Renal cortex interstitium (tissue), 11 donors: ENCODE measurements at regions not wholly inside any gene's neighbourhood (a gene's known extent, or its start where the extent isn't known, plus 50 kb on each side); places are given as distances from the start of the nearest gene placed in this dataset.

ENCODE experiments used
- DNase-seq, 11 donors: peaks; one replicate each; pipeline ENCODE4 v3.0.0-alpha.2; 2013; ENCODE audit warnings: low read depth in 9 of 11, low spot score in 4 of 11; ENCODE audit errors: extremely low read depth in 1 of 11

GRCh38 chr14:22463763-22464173, 125.3 kb downstream of the DAD1 start:
- DNase-seq, result no peak

DNA sequence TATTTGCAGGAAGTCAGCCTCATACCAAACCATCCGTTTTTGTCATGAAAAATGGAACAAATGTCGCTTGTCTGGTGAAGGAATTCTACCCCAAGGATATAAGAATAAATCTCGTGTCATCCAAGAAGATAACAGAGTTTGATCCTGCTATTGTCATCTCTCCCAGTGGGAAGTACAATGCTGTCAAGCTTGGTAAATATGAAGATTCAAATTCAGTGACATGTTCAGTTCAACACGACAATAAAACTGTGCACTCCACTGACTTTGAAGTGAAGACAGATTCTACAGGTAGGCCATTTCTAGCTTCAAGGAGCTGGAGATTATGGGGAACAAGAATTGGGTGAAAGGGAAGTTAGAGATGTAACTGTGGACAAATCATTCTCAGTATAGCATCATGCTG, 126.1 kb downstream of the DAD1 start:
- DNase-seq, result no peak

- DNase-seq, result no peak
Observed at GRCh38 chr14:22460461-22461195, 128.4 kb downstream of the DAD1 start.

- no peak for DNase-seq
Observed at GRCh38 chr14:22458737-22459136, 130.3 kb downstream of the DAD1 start.

- DNase-seq, result no peak
Observed at GRCh38 chr14:22456998-22457594, 131.9 kb downstream of the DAD1 start.

DNA sequence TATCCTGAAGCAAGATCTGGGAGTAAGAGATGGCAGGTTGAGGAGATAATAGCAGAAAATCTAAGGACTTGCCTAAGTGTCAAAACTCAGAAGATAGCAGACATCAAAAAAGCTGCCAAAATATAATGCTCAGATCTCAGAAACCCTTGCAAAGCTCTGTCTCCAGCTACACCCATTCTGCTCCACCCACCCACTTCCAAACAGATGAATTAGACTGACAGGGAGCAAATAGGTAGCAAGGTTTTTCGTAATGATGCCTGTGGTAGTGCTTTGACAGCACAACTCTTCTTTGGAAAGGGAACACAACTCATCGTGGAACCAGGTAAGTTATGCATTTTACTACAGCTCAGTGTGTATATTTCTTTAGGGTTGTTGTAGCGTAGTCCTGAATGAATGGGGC, 132.6 kb downstream of the DAD1 start:
- no peak for DNase-seq

DNA sequence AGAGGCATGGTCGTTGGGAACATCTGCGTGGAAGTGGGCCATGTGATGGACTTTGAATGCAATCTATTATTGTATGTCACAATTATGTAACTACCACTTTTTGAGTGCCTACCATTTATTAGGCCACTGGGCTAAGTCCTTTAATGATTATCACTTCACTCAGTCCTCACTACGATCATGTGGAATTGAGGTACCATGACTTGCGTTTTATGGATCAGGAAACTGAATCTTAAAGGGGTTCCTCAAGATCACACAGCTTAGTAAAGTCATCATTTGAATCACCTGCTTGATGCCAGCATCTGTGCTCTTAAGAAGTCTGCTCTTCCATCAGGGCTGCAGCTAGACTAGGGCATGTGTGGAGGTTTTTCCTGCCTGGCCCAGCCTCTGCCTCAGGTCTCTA, 136.7 kb downstream of the DAD1 start:
- DNase-seq, result no peak

- DNase-seq, result no peak
Observed at GRCh38 chr14:22450266-22450665, 138.8 kb downstream of the DAD1 start.

GRCh38 chr14:22449600-22449905, 139.5 kb downstream of the DAD1 start:
- no peak for DNase-seq

DNA sequence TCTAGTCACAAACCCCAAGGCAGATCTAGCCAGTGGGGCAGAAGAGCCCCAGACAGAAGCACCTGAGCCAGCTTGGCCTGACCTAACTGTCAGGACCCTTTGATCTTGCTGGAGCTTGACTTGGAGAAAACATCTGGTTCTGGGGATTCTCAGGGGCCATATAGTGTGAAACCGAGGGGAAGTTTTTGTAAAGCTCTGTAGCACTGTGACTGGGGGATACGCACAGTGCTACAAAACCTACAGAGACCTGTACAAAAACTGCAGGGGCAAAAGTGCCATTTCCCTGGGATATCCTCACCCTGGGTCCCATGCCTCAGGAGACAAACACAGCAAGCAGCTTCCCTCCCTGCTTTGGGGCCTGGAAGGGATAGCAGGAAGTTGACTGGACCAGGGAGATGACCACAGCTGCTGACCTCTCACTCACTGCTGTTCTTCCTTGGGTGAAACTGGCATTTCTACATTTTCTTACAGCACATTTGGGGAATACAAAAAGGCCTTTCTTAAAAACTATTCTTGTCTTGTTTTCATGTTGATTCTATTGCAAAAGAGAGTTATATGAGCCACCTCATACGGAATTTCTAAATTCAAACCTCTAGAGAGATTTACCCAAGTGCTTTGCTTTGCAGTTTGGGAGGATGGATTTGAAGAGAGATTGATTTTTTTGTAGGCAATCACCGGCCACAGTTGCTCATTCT, 140.0 kb downstream of the DAD1 start:
- DNase-seq, result no peak

GRCh38 chr14:22448035-22448904, 140.8 kb downstream of the DAD1 start:
- no peak for DNase-seq

DNA sequence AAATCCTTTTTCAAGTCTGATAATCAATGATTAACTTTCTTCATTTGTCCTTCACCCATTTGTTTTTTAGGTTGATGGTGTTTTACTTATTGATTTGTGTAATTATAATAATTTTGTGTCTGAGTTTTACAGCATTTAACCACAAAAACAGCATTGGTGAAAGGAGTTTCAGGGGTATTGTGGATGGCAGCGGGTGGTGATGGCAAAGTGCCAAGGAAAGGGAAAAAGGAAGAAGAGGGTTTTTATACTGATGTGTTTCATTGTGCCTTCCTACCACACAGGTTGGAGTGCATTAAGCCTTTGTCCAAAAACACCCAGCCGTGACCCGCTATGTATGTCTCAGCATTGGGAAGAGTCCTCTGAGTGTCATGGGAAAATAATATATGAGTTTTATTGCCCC, 150.3 kb downstream of the DAD1 start:
- DNase-seq, result no peak

- no peak for DNase-seq
Observed at GRCh38 chr14:22434901-22435550, 154.0 kb downstream of the DAD1 start.

DNA sequence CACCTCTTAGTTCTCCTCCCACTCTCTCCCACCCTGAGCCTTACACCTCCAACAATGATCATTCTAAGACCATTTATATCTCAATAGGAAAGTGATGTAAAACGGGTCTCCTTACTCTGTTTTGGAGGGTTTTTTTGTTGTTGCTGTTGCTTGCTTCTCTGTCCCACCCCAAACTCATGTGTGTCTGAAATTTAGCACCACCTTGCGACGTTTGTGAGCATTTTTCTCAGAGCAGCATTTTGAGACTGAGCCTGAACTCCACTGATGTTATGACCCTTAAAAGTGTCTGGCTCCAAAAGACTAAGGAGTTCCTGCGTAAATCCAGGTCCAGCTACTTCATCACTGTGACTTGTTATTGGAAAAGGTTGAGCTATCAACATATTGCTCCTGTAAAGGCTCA, 155.0 kb downstream of the DAD1 start:
- DNase-seq, result no peak

DNA sequence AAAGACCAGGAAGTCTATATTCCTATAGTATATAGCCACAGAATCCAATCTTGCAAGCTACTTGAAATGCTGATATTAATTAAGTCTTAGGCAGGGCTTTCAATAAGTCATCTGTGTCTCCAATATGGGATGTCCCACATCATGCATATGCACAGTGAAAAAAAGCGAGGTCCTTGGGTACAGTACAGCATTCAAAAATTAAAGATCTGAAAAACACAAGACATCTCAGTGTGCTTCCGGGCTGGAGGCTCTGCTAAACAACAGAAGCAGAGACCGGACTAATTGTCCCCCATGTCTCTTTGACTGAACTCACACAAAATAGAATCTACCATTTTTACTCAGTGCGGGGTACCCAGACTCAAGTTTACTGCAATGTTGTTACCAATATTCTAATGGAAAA, 156.0 kb downstream of the DAD1 start:
- DNase-seq, result no peak

DNA sequence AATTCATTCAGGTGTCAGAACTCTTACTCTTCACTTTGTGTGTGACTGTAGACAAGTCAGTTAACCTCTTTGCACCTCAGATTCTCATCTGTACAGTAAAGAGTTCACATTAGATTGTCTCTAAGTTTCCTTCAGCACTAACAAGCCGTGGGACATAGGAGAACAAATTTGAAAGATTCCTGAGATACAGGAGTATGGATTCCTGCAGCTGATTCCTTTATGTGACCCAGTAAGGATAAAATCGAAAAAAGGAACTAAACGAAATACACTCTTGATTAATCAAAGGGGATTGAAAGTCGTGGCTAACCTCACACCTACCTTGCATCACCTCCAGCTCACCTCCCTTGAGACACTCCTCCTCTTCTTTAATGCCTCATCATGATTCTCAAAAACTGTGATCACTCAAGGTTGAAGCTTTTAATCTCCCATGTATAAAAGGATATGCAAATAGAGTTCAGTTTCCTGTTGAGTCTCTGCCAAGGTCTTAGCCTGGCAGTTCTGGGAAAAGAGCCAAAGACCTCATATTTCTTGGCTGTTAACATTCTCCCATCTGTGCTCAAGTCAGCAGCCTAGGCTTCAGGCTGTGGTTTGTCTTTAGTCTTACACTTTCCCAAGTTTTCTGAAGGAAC, 156.6 kb downstream of the DAD1 start:
- peak; percentile 72 to 90 (median 83) for DNase-seq

DNA sequence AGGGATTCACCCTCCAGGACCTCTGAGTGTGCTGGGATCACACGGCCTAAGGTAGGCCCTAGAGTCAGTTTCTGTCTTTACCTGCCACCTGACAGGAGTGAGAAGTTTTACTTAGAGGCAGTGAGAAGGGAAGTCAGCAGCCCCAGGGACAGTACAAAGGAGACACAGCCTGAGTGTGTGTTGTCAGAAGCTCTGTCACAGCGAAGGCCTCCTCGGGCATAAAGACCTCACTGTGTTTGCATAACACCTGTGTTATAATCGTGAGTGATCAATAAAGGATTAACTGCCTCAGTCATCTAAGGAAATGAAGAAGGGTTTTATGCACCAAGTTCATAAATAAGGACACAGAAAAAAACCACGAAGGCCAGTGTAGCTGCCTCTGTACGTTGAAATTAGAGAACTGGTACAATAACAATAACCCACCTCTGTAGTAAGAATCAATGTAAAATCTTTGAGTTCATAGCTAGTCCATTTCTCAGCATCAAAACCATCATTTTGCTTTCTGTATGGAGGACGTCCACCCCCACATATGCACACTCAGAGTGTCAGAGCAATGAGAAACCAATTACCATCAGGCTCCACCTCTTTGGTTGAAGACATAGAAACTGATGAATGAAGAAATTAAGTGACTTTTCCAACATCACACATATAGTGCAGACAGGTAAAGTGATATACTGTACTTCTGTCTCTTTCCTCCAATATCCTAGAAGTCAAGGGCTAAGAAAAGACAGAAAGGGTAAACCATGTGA, 159.3 kb downstream of the DAD1 start:
- DNase-seq, result no peak

GRCh38 chr14:22428700-22429291, 160.2 kb downstream of the DAD1 start:
- no peak for DNase-seq
